IMR-90 (cell line): ENCODE measurements at regions not wholly inside any gene's neighbourhood (a gene's known extent, or its start where the extent isn't known, plus 50 kb on each side); places are given as distances from the start of the nearest gene placed in this dataset.

Experiments
- ATAC-seq: fragments of 200-7000 bp; cut with Tn5 transposase; 2 replicates; pipeline ENCODE4 v1.9.1; 2020; ENCODE audit warnings: low read depth, mild to moderate bottlenecking, moderate library complexity
- BruUV-seq: library from RNA; stranded (reverse); fragments of 400-500 nt; replicated peaks from 2 replicates; lab custom pipeline; 2021; lab: Mats Ljungman, UMichigan
- CTCF ChIA-PET: fragments of 300-600 bp; formaldehyde crosslinking; extraction: SDS; loops from one replicate; lab custom pipeline; 2021; ENCODE audit warnings: antibody characterized with exemption; lab: Yijun Ruan, JAX
- POLR2A ChIA-PET: fragments of 300-600 bp; sonication (Branson Sonifier 250); formaldehyde crosslinking; loops from one replicate; lab custom pipeline; 2022; ENCODE audit warnings: antibody characterized with exemption; ENCODE audit not compliant: unreplicated experiment; lab: Charles Lee
- DNase-seq: peaks from one replicate; pipeline ENCODE4 v3.0.0; 2013
- H2AFZ ChIP-seq: replicated peaks from 2 replicates; pipeline ENCODE3; 2013; ENCODE audit warnings: low read length, mild to moderate bottlenecking; ENCODE audit not compliant: poor library complexity
- H2AK5ac ChIP-seq: 2 replicates; pipeline ENCODE4 v1.6.1; 2013; ENCODE audit warnings: low read depth, low read length, inconsistent platforms
- H2AK9ac ChIP-seq: replicated peaks from 2 replicates; pipeline ENCODE3; 2013; ENCODE audit warnings: mild to moderate bottlenecking, low read depth, low read length, moderate library complexity; ENCODE audit not compliant: poor library complexity
- H2BK120ac ChIP-seq: 2 replicates; pipeline ENCODE4 v1.6.1; 2013; ENCODE audit warnings: low read depth, low read length, inconsistent platforms
- H2BK15ac ChIP-seq: 3 replicates; pipeline ENCODE4 v1.6.1; 2013; ENCODE audit warnings: low read depth, low read length, inconsistent platforms
- H2BK20ac ChIP-seq: 2 replicates; pipeline ENCODE4 v1.6.1; 2013; ENCODE audit warnings: low read depth, mild to moderate bottlenecking, inconsistent platforms, low read length, moderate library complexity
- H2BK5ac ChIP-seq: 2 replicates; pipeline ENCODE4 v1.6.1; 2013; ENCODE audit warnings: mild to moderate bottlenecking, low read depth, low read length, inconsistent platforms; ENCODE audit not compliant: poor library complexity, severe bottlenecking
- H3K14ac ChIP-seq: replicated peaks from 2 replicates; pipeline ENCODE4 v1.6.1; 2013; ENCODE audit warnings: low read depth, low read length, inconsistent platforms
- H3K18ac ChIP-seq: 2 replicates; pipeline ENCODE4 v1.6.1; 2013; ENCODE audit warnings: low read depth, low read length, control low read depth
- H3K23ac ChIP-seq: 2 replicates; pipeline ENCODE4 v1.6.1; 2013; ENCODE audit warnings: low read depth, low read length, inconsistent platforms
- H3K27ac ChIP-seq: 2 replicates; pipeline ENCODE4 v1.5.1; 2013; ENCODE audit warnings: mild to moderate bottlenecking, control low read depth, low read length; ENCODE audit not compliant: insufficient read depth
- H3K27me3 ChIP-seq: 2 replicates; pipeline ENCODE4 v1.6.1; 2013; ENCODE audit warnings: low read length; ENCODE audit not compliant: control insufficient read depth, insufficient read depth
- H3K36me3 ChIP-seq: 2 replicates; pipeline ENCODE4 v1.6.1; 2013; ENCODE audit warnings: low read length, mixed read lengths; ENCODE audit not compliant: control insufficient read depth, insufficient read depth
- H3K4ac ChIP-seq: 2 replicates; pipeline ENCODE4 v1.6.1; 2013; ENCODE audit warnings: low read depth, low read length, inconsistent platforms
- H3K4me1 ChIP-seq: 2 replicates; pipeline ENCODE4 v1.6.1; 2013; ENCODE audit warnings: low read length, mixed read lengths; ENCODE audit not compliant: control insufficient read depth, insufficient read depth
- H3K4me2 ChIP-seq: 2 replicates; pipeline ENCODE4 v1.6.1; 2013; ENCODE audit warnings: low read depth, mild to moderate bottlenecking, control low read depth, low read length, moderate library complexity
- H3K4me3 ChIP-seq: 2 replicates; pipeline ENCODE4 v1.5.1; 2013; ENCODE audit warnings: low read depth, mild to moderate bottlenecking, control low read depth, low read length, moderate library complexity; ENCODE audit not compliant: insufficient read depth
- H3K56ac ChIP-seq: 2 replicates; pipeline ENCODE4 v1.6.1; 2013; ENCODE audit warnings: low read length, inconsistent platforms; ENCODE audit not compliant: insufficient read depth; ENCODE audit errors: extremely low read depth
- H3K79me1 ChIP-seq, 2 experiments: 2 replicates each; pipeline ENCODE4 v1.6.1; 2013; ENCODE audit warnings: low read length in 2 of 2, inconsistent platforms in 1 of 2, low read depth in 1 of 2
- H3K9ac ChIP-seq: 2 replicates; pipeline ENCODE4 v1.6.1; 2013; ENCODE audit warnings: low read depth, low read length, control low read depth
- H3K9me1 ChIP-seq: 2 replicates; pipeline ENCODE4 v1.6.1; 2013; ENCODE audit warnings: low read length, inconsistent platforms; ENCODE audit not compliant: insufficient read depth
- H3K9me3 ChIP-seq: 2 replicates; pipeline ENCODE4 v1.6.1; 2013; ENCODE audit warnings: low read length; ENCODE audit not compliant: control insufficient read depth, insufficient read depth
- H4K20me1 ChIP-seq: 2 replicates; pipeline ENCODE4 v1.6.1; 2013; ENCODE audit warnings: low read length, inconsistent platforms; ENCODE audit not compliant: insufficient read depth
- H4K5ac ChIP-seq: 2 replicates; pipeline ENCODE4 v1.6.1; 2013; ENCODE audit warnings: mild to moderate bottlenecking, low read depth, low read length, control low read depth
- H4K8ac ChIP-seq, 2 experiments: 2 replicates each; pipeline ENCODE4 v1.6.1; 2013; ENCODE audit warnings: low read depth in 2 of 2, low read length in 2 of 2, control low read depth in 1 of 2, inconsistent platforms in 1 of 2
- H4K91ac ChIP-seq: 2 replicates; pipeline ENCODE4 v1.6.1; 2013; ENCODE audit warnings: low read depth, low read length, inconsistent platforms; ENCODE audit not compliant: insufficient read depth
- BHLHE40 ChIP-seq: fragments of 150-350 bp; IDR thresholded peaks from 2 replicates; pipeline ENCODE4 v1.6.1; 2016; ENCODE audit warnings: mild to moderate bottlenecking, low read depth, low read length
- CEBPB ChIP-seq: IDR thresholded peaks from 2 replicates; pipeline ENCODE4 v1.6.1; 2012; ENCODE audit warnings: low read depth, low read length, improper control_type of control experiment
- CHD1 ChIP-seq: IDR thresholded peaks from 2 replicates; pipeline ENCODE4 v1.6.1; 2012; ENCODE audit warnings: low read depth, low read length, improper control_type of control experiment
- FOS ChIP-seq: fragments of 150-350 bp; IDR thresholded peaks from 2 replicates; pipeline ENCODE4 v1.6.1; 2016; ENCODE audit warnings: low read depth, low read length
- MAFK ChIP-seq: IDR thresholded peaks from 2 replicates; pipeline ENCODE4 v1.6.1; 2012; ENCODE audit warnings: low read depth, low read length, improper control_type of control experiment
- MAZ ChIP-seq: IDR thresholded peaks from 2 replicates; pipeline ENCODE4 v1.6.1; 2012; ENCODE audit warnings: low read depth, mild to moderate bottlenecking, low read length, improper control_type of control experiment, moderate library complexity, borderline replicate concordance
- MXI1 ChIP-seq: IDR thresholded peaks from 2 replicates; pipeline ENCODE4 v1.6.1; 2012; ENCODE audit warnings: low read depth, mild to moderate bottlenecking, low read length, moderate library complexity, borderline replicate concordance
- NFE2L2 ChIP-seq: fragments of 150-350 bp; IDR thresholded peaks from 2 replicates; pipeline ENCODE4 v1.6.1; 2016; ENCODE audit warnings: low read depth, mild to moderate bottlenecking, low read length
- RCOR1 ChIP-seq: IDR thresholded peaks from 2 replicates; pipeline ENCODE4 v1.6.1; 2012; ENCODE audit warnings: mild to moderate bottlenecking, low read length, improper control_type of control experiment; ENCODE audit not compliant: insufficient replicate concordance
- RFX5 ChIP-seq: IDR thresholded peaks from 2 replicates; pipeline ENCODE4 v1.8.0; 2012; ENCODE audit warnings: low read depth, mild to moderate bottlenecking, low read length, moderate library complexity
- WGBS, 2 experiments: methylation state at CpG; one replicate each; pipeline versions ENCODE4 v1.1.5 to v1.1.7; 2013; ENCODE audit warnings: missing lambda C conversion rate in 2 of 2; ENCODE audit not compliant: insufficient read length in 1 of 2; ENCODE audit errors: extremely low coverage in 2 of 2; 5-methylcytosine and 5-hydroxymethylcytosine counted together
- dilution Hi-C: fragments of 300-500 bp; cut with HindIII; formaldehyde crosslinking; loops from one replicate; pipeline ENCODE4 v1.14.3; 2018; ENCODE audit warnings: low sequenced_read_pairs; ENCODE audit not compliant: unreplicated experiment
- in situ Hi-C: fragments of 300-500 bp; cut with MboI; formaldehyde crosslinking; loops from 3 replicates; pipeline ENCODE4 v1.14.3; 2019; ENCODE audit warnings: low sequenced_read_pairs, inconsistent platforms, mixed read lengths
- intact Hi-C: fragments of 100-400 bp; cut with micrococcal nuclease; formaldehyde crosslinking; loops from 2 replicates; pipeline ENCODE4 v1.10.0; 2022
- TF ChIP-seq, protein P1 (sequence below): conservative IDR thresholded peaks from 2 replicates; pipeline ENCODE4 v1.5.1; 2012; ENCODE audit warnings: mild to moderate bottlenecking, low read depth, low read length, improper control_type of control experiment
- TF ChIP-seq, protein P2 (sequence below): fragments of 150-350 bp; IDR thresholded peaks from 2 replicates; pipeline ENCODE4 v1.6.1; 2017; ENCODE audit warnings: mild to moderate bottlenecking, antibody characterized with exemption, low read length, low read depth

DNA sequence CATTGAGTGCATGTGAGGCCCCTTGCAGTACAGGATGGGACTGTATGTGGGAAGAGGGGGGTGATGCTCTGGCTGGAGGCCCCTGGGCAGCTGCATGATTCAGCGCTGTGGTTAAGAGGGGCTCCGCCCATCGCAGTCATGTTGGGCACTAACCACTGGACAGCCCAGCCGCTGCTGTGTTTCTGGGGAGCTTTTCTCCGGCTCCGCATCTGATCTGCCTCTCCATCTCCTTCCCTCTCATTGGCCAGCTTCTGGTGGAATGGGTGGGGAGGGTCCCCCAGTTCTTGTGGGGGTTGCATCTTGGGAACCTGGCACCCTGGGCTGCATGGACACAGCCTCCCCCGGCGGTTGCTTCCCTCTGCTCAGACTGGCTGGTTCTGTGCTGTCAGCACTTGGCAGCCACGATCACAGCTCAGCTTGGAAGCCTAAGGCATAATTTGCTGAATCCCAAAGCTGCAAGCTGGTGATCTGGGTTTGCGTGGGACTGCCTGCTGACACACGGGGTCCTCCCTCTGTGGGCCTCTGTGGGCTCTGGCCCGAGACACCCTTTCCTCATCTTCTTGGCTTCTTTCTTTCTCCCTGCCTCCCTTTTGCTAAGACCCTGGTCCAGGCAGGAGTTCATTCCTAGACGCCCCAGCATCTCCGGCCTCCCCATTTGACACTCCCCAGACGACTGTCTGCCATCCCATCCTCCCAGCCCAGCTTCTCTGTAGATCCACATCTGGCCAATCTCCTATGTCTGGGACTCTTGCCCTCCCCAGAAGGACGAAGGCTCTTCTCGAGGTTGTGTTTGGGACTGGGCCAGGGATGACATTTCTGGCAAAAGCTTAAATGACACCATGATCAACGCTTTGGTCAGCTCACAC is 168.3 kb downstream of the SEC14L1 start (continued):
- peak; percentile 41; the same call in 1 of the 2 replicates for TF ChIP-seq BHLHE40
- TF ChIP-seq MAZ = no peak

DNA sequence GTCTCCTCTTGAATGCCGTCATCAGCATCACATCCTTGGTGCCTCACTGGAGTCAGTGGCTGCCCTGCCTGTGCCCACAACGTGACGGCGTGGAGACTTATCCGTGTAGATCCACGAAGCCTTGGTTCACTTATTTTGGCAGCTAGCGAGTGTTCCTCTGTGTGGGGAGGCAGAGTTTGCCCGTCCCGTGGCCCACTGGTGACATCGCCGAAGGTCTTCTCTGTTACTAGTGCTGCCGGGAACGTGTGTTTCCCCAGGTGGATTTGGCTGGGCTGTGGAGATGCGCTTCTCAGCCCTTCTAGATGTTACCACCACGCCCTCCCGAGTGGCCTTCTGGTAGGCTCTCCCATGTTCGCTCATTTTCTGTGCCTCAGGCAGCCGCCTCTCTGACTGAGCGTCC is 169.6 kb downstream of the SEC14L1 start:
- Histone ChIP-seq H3K4me3 (no peak overlapping the region), H2BK120ac (no peak overlapping the region; the same call in 1 of the 2 replicates), H2AK5ac (peak overlapping the region; percentile 74; the same call in 1 of the 2 replicates), H3K9me1 (peaks cover 31% of the 10 kb centered on the region), H3K18ac (no peak overlapping the region), H3K79me1 (peaks cover 22 to 75% of the 10 kb centered on the region in 2 experiments), H2BK20ac (no peak overlapping the region), H3K27ac (no peak overlapping the region), H3K36me3 (no peaks in the 10 kb centered on the region), H3K23ac (no peak overlapping the region), H4K8ac (no peak overlapping the region), H2BK5ac (no peak overlapping the region), H4K20me1 (no peaks in the 10 kb centered on the region), H3K4ac (peak overlapping the region; percentile 35; the same call in 1 of the 2 replicates), H3K27me3 (no peaks in the 10 kb centered on the region), H3K9me3 (no peaks in the 10 kb centered on the region), H2BK15ac (no peak overlapping the region), H3K4me1 (peaks cover 19% of the 10 kb centered on the region), H4K91ac (0 out of 2 replicates have a peak overlapping the region, but pooled peaks have one; percentile 17), H4K5ac (no peak overlapping the region), H3K9ac (no peak overlapping the region), H3K4me2 (no peak overlapping the region), H2AFZ (no peak overlapping the region), H2AK9ac (no peak overlapping the region), H3K56ac (no peak overlapping the region), H3K14ac (no peak overlapping the region)
- intact Hi-C loops = no loop called here
- dilution Hi-C loops = no loop called here
- no TSS peak for BruUV-seq
- ChIA-PET POLR2A (no interaction called here), CTCF (interaction anchor here (0.6 kb wide), 1 partner anchor 73 kb away, joined by 3 read pairs; no protein-coding TSS in a partner anchor)
- ATAC-seq (no peak), DNase-seq (no peak)
- WGBS, 2 experiments = 91% methylated on average over 17 of the region's 19 CpGs; no CpG with 5 or more reads in 1 of the 2 experiments
- no peak for TF ChIP-seq NFE2L2
- TF ChIP-seq, protein P1, sequence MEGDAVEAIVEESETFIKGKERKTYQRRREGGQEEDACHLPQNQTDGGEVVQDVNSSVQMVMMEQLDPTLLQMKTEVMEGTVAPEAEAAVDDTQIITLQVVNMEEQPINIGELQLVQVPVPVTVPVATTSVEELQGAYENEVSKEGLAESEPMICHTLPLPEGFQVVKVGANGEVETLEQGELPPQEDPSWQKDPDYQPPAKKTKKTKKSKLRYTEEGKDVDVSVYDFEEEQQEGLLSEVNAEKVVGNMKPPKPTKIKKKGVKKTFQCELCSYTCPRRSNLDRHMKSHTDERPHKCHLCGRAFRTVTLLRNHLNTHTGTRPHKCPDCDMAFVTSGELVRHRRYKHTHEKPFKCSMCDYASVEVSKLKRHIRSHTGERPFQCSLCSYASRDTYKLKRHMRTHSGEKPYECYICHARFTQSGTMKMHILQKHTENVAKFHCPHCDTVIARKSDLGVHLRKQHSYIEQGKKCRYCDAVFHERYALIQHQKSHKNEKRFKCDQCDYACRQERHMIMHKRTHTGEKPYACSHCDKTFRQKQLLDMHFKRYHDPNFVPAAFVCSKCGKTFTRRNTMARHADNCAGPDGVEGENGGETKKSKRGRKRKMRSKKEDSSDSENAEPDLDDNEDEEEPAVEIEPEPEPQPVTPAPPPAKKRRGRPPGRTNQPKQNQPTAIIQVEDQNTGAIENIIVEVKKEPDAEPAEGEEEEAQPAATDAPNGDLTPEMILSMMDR = no peak
- no peak for TF ChIP-seq FOS
- TF ChIP-seq BHLHE40 = no peak
- TF ChIP-seq MXI1 = no peak
- TF ChIP-seq MAFK = no peak
- no peak for TF ChIP-seq MAZ
- TF ChIP-seq RCOR1 = no peak
- TF ChIP-seq CHD1 = no peak
- TF ChIP-seq CEBPB = no peak
- TF ChIP-seq RFX5 = no peak
- TF ChIP-seq, protein P2, sequence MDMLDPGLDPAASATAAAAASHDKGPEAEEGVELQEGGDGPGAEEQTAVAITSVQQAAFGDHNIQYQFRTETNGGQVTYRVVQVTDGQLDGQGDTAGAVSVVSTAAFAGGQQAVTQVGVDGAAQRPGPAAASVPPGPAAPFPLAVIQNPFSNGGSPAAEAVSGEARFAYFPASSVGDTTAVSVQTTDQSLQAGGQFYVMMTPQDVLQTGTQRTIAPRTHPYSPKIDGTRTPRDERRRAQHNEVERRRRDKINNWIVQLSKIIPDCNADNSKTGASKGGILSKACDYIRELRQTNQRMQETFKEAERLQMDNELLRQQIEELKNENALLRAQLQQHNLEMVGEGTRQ = no peak
- in situ Hi-C loops = no loop called here
